Omental fat pad (tissue), 3 donors: ENCODE measurements at regions not wholly inside any gene's neighbourhood (a gene's known extent, or its start where the extent isn't known, plus 50 kb on each side); places are given as distances from the start of the nearest gene placed in this dataset.
A peak's percentile ranks its signal among the peaks of the same experiment; 100 is the strongest.

Experiments used
- ATAC-seq: fragments of 150-250 bp; one replicate; pipeline ENCODE4 v1.9.1; 2016; ENCODE audit warnings: mild to moderate bottlenecking, moderate library complexity; ENCODE audit not compliant: low FRiP score
- DNase-seq: peaks from one replicate; pipeline ENCODE4 v3.0.0-alpha.2; 2019; ENCODE audit warnings: low spot score
- TF ChIP-seq, protein P1 (sequence below), 3 donors: fragments of 450-650 bp; IDR thresholded peaks; one replicate each; pipeline ENCODE4 v1.5.1; 2016 to 2017; ENCODE audit warnings: antibody characterized with exemption in 3 of 3, mild to moderate bottlenecking in 3 of 3, moderate library complexity in 2 of 3

DNA sequence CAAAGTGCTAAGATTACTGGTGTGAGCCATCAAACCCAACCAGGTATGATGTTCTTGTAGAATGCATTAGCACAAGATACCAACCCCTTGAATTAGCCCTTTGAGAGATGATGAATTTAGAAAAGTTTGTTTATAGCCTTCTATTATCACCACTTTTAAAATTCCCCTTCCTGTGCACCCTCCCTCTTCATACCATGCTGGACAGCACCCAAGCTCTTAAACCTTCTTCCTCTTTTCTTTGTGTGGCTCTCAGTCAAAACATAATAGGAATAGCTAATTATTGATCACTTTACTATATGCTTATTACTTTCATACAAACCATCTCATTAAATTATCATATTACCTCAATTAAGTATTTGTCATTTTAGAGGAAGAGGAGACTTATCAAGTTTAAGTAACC is 87.6 kb upstream of the TMED7 start:
- TF ChIP-seq, protein P1, sequence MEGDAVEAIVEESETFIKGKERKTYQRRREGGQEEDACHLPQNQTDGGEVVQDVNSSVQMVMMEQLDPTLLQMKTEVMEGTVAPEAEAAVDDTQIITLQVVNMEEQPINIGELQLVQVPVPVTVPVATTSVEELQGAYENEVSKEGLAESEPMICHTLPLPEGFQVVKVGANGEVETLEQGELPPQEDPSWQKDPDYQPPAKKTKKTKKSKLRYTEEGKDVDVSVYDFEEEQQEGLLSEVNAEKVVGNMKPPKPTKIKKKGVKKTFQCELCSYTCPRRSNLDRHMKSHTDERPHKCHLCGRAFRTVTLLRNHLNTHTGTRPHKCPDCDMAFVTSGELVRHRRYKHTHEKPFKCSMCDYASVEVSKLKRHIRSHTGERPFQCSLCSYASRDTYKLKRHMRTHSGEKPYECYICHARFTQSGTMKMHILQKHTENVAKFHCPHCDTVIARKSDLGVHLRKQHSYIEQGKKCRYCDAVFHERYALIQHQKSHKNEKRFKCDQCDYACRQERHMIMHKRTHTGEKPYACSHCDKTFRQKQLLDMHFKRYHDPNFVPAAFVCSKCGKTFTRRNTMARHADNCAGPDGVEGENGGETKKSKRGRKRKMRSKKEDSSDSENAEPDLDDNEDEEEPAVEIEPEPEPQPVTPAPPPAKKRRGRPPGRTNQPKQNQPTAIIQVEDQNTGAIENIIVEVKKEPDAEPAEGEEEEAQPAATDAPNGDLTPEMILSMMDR (IDR thresholded peaks at IDR 0.05) = no peak
- DNase-seq = no peak
- no peak for ATAC-seq

DNA sequence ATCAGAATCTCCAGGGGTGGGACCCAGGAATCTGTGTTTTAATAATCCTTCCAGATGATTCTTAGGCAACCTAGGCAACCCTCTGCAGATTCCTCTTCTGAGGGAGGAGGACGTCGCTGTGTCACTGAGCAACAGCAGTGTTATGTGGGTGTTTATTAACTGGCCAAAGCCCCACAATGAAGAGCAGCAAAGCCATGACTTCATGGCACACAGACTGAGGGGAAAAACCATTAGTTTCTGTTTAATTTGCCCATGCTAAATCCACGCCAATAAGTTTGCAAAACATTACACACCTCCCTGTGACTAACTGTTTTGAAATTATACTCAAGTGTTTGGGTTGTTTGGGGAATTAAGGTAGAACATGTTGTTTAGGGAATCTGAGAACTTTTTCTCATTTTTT is 83.7 kb upstream of the TMED7 start:
- TF ChIP-seq, protein P1 (IDR thresholded peaks at IDR 0.05) = no peak
- ATAC-seq (peak; percentile 54), DNase-seq (no peak)

DNA sequence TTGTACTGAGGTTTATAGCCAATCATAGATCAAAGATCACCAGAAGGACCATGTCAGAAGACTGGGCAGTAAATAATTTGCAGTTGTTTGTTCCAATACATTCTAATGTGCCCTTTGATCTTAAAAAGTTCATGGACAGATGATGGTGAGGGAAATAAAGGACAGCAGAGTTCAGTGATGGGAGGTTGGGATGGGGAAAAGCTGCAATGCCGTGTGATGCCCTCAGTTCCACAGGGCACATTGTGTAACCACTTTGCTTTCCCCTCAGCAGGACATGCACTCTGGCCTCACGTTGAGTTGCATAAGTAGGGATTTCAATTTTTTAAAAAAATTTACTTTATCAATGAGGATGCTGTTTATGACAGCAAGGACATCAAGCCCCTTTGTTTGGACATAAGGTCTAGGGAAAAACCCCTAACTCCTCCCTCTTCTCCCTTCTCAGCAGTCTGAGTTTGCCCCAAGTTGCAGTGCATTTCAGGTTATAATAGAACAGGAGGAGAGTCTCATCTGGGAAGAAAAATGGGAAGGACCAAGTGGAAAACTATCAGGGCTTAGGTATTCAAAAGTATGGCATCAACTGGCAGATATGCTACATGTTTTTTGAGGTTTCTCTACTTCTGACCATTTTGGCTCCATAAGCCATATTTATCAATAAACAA is 83.1 kb upstream of the TMED7 start:
- no peak for ATAC-seq
- TF ChIP-seq, protein P1 (IDR thresholded peaks at IDR 0.05) = no peak

DNA sequence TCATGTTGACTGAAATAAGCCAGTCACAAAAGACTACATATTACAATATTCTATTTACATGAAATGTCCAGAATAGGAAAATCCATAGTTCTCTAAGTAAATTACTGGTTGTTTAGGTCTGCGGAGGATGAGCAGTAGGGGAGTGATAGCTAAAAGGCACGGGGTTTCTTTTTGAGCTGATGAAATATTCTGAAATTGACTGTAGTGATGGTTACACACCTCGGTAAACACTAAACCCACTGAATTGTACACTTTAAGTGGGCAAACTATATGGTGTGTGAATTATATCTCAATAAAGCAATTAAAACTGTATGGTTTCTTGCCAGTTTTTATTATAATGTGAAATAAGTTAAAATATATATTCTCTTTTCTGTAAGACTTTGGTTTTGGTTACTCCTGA is 77.7 kb upstream of the TMED7 start:
- DNase-seq (no peak), ATAC-seq (no peak)
- TF ChIP-seq, protein P1 (IDR thresholded peaks at IDR 0.05) = no peak

More for the DNA sequence above, 83.1 kb upstream of the TMED7 start:
- DNase-seq = no peak

DNA sequence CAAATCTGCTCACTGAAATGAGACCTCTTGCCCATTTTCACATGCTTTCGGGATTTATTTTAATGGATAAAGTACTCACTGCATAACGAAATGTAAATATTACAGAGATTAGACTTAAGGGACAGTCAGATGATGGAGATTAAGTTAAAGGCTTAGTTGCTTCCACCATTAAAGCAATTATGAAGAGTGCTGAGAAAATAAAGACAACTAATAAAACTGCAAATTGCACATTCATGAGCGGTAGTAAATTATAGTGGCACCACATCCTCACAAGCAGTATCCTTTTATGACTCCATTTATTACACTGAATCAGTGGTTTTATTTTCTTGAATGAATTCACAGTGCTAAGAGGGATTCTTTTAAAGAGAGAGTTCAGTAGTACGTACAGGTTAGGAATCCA is 76.2 kb upstream of the TMED7 start:
- ATAC-seq (no peak), DNase-seq (no peak)
- TF ChIP-seq, protein P1 (IDR thresholded peaks at IDR 0.05) = no peak

DNA sequence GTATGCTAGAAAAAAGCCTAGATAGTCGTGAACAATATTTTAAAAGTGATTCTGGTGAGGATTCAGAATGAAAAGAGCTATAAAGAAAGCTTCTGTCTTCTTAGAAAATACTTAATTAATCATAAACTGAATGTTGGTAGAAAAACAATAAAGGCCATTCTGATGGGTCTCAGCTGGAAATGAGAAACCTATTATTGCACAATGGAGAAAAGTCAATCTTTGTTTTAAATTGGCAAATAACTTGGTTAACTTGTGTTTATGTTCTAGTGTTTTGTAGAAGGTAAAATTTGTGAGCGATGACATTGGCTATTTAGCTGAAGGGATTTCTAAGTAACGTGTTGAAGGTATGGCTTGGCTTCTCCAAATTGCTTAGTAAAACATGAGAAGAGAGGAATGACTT is 74.1 kb upstream of the TMED7 start:
- TF ChIP-seq, protein P1 (IDR thresholded peaks at IDR 0.05) = no peak
- no peak for ATAC-seq
- DNase-seq = no peak

DNA sequence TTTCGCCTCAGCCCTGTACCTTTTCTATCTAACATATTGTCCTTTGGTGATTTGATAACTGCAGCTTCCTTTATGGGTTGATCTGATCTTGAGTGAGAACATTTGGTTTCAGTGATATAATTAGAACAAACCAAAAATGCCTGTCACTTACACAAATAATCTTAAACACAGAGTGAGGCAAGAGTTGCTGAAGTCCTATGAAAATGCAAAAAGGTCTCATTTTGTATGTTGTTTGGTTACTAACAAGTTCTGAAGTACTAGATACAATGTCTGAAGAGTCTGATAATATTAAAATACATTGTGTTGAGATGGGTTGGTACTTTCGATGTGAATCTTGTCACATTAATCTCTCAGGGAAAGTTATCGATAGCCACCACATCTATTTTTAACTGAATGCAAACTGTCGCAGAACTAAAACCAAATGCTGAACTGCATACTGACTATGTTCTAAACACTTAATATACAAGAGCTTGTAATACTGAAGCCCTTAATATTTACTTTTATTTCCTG is 70.4 kb upstream of the TMED7 start:
- ATAC-seq (no peak), DNase-seq (no peak)
- TF ChIP-seq, protein P1 (IDR thresholded peaks at IDR 0.05) = no peak
